HEK293T (cell line): ENCODE measurements at regions not wholly inside any gene's neighbourhood (a gene's known extent, or its start where the extent isn't known, plus 50 kb on each side); places are given as distances from the start of the nearest gene placed in this dataset.

Experiments used
- CTCF ChIA-PET: fragments of 350-600 bp; formaldehyde crosslinking; extraction: SDS; loops from one replicate; lab custom pipeline; 2021; ENCODE audit warnings: antibody characterized with exemption, inconsistent platforms; lab: Yijun Ruan, JAX
- POLR2A ChIA-PET: fragments of 350-600 bp; formaldehyde crosslinking; extraction: SDS; loops from one replicate; lab custom pipeline; 2020; ENCODE audit warnings: antibody characterized with exemption, inconsistent platforms; lab: Yijun Ruan, JAX
- DNase-seq: peaks from one replicate; pipeline ENCODE4 v3.0.0; 2012; ENCODE audit warnings: mixed read lengths; ENCODE audit errors: extremely low spot score
- ARNT ChIP-seq: fragments of 450-650 bp; IDR thresholded peaks from 2 replicates; pipeline ENCODE4 v1.6.1; 2017; ENCODE audit warnings: mild to moderate bottlenecking
- BHLHE40 ChIP-seq: fragments of 450-650 bp; IDR thresholded peaks from 2 replicates; pipeline ENCODE4 v1.6.1; 2016; ENCODE audit warnings: mild to moderate bottlenecking, moderate library complexity, borderline replicate concordance
- CTBP1 ChIP-seq: fragments of 450-650 bp; IDR thresholded peaks from 2 replicates; pipeline ENCODE4 v1.6.1; 2016; ENCODE audit warnings: borderline replicate concordance
- ELF4 ChIP-seq: fragments of 450-650 bp; IDR thresholded peaks from 2 replicates; pipeline ENCODE4 v1.6.1; 2017; ENCODE audit warnings: antibody characterized with exemption
- FOXA1 ChIP-seq: fragments of 450-650 bp; IDR thresholded peaks from 2 replicates; pipeline ENCODE4 v1.6.1; 2016; ENCODE audit warnings: mild to moderate bottlenecking
- FOXK2 ChIP-seq: fragments of 450-650 bp; IDR thresholded peaks from 2 replicates; pipeline ENCODE4 v1.6.1; 2016; ENCODE audit warnings: mild to moderate bottlenecking
- FOXM1 ChIP-seq: fragments of 450-650 bp; IDR thresholded peaks from 2 replicates; pipeline ENCODE4 v1.6.1; 2017; ENCODE audit warnings: mild to moderate bottlenecking, borderline replicate concordance
- HDGF ChIP-seq: fragments of 450-650 bp; IDR thresholded peaks from 2 replicates; pipeline ENCODE4 v1.6.1; 2017; ENCODE audit warnings: antibody characterized with exemption, borderline replicate concordance
- L3MBTL2 ChIP-seq: fragments of 450-650 bp; conservative IDR thresholded peaks from 2 replicates; pipeline ENCODE4 v1.6.1; 2016; ENCODE audit warnings: mild to moderate bottlenecking
- LEF1 ChIP-seq: fragments of 450-650 bp; IDR thresholded peaks from 2 replicates; pipeline ENCODE4 v1.6.1; 2017; ENCODE audit warnings: mild to moderate bottlenecking, borderline replicate concordance
- NFRKB ChIP-seq: fragments of 450-650 bp; IDR thresholded peaks from 2 replicates; pipeline ENCODE4 v1.6.1; 2016; ENCODE audit warnings: mild to moderate bottlenecking, moderate library complexity
- SP1 ChIP-seq: fragments of 450-650 bp; IDR thresholded peaks from 2 replicates; pipeline ENCODE4 v1.6.1; 2017
- SUZ12 ChIP-seq: fragments of 450-650 bp; IDR thresholded peaks from 2 replicates; pipeline ENCODE4 v1.6.1; 2016; ENCODE audit warnings: mild to moderate bottlenecking
- TARDBP ChIP-seq: fragments of 450-650 bp; IDR thresholded peaks from 2 replicates; pipeline ENCODE4 v1.6.1; 2016
- ZNF384 ChIP-seq: fragments of 450-650 bp; IDR thresholded peaks from 2 replicates; pipeline ENCODE4 v1.6.1; 2016
- TF ChIP-seq, protein P1 (sequence below): fragments of 450-650 bp; IDR thresholded peaks from 2 replicates; pipeline ENCODE4 v1.6.1; 2016

DNA sequence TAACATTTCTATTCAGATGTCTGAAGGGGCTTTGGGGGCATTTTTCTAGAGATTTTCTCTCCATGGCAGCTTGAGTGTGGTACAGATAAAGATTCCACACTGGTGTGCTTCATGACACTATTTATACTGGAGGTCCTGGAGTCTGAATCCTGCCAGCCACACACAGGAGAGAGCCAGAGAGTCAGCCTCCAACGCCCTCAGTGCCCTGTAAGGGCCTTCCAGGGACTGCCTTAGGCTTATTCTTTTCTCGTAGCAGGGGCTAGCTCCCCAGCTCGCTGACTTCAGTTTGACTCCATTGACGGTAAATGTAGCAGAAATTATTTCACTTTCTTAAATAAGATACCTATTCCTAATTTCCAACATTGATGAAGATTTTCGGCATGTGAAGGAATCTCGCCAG is 100.9 kb downstream of the VSTM2A start:
- ChIA-PET POLR2A (no interaction called here), CTCF (no interaction called here)
- no peak for DNase-seq
- TF ChIP-seq CTBP1 (no peak), FOXM1 (no peak), TARDBP (no peak), SP1 (no peak), FOXA1 (no peak), ARNT (no peak)
- TF ChIP-seq, protein P1, sequence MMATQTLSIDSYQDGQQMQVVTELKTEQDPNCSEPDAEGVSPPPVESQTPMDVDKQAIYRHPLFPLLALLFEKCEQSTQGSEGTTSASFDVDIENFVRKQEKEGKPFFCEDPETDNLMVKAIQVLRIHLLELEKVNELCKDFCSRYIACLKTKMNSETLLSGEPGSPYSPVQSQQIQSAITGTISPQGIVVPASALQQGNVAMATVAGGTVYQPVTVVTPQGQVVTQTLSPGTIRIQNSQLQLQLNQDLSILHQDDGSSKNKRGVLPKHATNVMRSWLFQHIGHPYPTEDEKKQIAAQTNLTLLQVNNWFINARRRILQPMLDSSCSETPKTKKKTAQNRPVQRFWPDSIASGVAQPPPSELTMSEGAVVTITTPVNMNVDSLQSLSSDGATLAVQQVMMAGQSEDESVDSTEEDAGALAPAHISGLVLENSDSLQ = no peak

DNA sequence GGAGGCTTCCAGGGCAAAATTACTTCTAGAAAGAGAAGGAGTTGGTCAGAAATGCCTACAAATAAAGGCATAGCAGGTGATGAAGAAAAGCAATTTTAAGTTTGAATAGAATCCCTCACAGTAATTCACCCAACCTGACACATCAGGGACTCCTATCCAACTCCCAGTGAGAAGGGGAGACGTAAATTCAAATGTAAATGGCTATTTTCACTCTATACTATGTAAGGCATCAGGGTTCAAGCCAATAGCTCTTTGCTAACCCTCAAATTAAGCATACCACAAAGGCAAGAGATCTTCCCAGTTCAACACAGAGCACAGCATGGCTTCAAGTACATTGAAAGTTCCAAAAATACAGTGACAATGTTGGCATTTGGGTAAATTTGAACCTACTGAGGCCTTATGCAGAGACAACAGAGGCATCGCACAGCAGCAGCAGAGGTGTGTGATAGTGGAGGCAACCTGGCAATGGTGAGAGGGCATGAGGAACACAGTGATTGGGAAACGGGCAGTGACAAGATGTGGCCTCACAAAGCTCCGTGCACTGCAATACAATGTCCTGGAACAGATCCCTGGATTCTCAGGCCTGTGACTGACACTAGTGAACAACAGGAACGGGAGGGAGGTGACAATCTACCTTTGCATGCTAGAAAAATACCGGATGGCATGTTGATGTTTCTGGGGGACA is 95.7 kb downstream of the VSTM2A start:
- no peak for DNase-seq
- ChIA-PET CTCF (no interaction called here), POLR2A (no interaction called here)
- no peak for TF ChIP-seq TARDBP
- no peak for TF ChIP-seq CTBP1
- TF ChIP-seq ELF4 = no peak
- TF ChIP-seq LEF1 = no peak
- no peak for TF ChIP-seq SUZ12
- TF ChIP-seq L3MBTL2 = no peak
- TF ChIP-seq SP1 = no peak
- no peak for TF ChIP-seq FOXK2
- no peak for TF ChIP-seq FOXM1
- TF ChIP-seq ZNF384 = no peak
- TF ChIP-seq NFRKB = no peak
- TF ChIP-seq BHLHE40 = no peak
- TF ChIP-seq, protein P1 = no peak
- TF ChIP-seq HDGF = no peak
- TF ChIP-seq FOXA1 = no peak

DNA sequence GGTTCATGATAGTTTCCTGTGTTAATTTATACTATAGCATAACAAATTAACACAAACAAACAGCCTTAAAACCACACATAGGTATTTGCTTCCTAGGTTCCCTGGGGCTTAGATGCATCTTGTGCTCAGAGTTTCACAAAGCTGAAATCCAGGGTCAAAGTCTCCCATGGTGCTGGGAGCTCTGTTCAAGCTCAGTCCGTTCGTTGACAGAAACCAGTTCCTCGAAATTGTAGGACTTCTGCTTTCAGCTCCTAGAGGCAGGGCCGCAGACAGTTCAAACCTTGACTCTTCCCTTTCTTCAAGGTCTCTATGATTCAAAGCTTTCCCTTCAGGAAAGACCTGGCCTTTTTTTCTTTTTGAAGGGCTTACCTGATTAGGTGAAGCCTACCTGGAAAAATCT is 90.5 kb downstream of the VSTM2A start:
- no peak for DNase-seq
- ChIA-PET CTCF (interaction anchor here (1.2 kb wide), 1 partner anchor 623 kb away, joined by 3 read pairs; no protein-coding TSS in a partner anchor), POLR2A (no interaction called here)
- no peak for TF ChIP-seq L3MBTL2
- no peak for TF ChIP-seq CTBP1
- no peak for TF ChIP-seq ZNF384
- TF ChIP-seq FOXK2 = no peak
- TF ChIP-seq SUZ12 = no peak
- TF ChIP-seq FOXA1 = no peak
- TF ChIP-seq BHLHE40 = no peak
- TF ChIP-seq LEF1 = no peak
- TF ChIP-seq SP1 = no peak
- TF ChIP-seq ELF4 = no peak
- TF ChIP-seq TARDBP = no peak
- TF ChIP-seq NFRKB = no peak
- TF ChIP-seq ARNT = no peak

DNA sequence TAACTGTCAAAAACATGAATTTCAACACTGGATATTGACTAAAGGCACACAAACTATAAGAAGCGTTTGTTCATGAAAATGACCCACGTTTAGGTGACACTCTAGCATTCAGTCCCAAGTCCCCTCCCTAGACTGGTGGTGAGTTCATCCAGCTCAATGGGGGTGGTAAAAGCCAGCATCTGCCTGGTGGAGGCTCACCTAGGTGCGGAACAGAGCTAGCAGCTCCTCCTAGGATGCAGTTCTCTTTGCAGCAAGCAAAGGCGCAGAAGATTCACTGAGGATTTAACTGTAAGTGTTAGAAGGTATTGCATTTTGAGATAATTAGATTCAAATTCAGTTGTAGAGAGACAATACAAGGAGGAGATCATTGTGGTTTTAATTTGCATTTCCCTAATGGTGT is 87.6 kb downstream of the VSTM2A start:
- TF ChIP-seq ELF4 = no peak
- TF ChIP-seq, protein P1 = no peak
- TF ChIP-seq ZNF384 = no peak
- TF ChIP-seq FOXA1 = no peak
- TF ChIP-seq FOXM1 = no peak
- no peak for TF ChIP-seq HDGF
- no peak for TF ChIP-seq L3MBTL2
- no peak for TF ChIP-seq TARDBP
- TF ChIP-seq CTBP1 = no peak
- TF ChIP-seq FOXK2 = no peak
- TF ChIP-seq NFRKB = no peak
- TF ChIP-seq ARNT = no peak
- no peak for TF ChIP-seq SP1
- no peak for TF ChIP-seq SUZ12
- no peak for TF ChIP-seq LEF1
- TF ChIP-seq BHLHE40 = no peak
- CTCF ChIA-PET = no interaction called here
- POLR2A ChIA-PET = no interaction called here
- no peak for DNase-seq

DNA sequence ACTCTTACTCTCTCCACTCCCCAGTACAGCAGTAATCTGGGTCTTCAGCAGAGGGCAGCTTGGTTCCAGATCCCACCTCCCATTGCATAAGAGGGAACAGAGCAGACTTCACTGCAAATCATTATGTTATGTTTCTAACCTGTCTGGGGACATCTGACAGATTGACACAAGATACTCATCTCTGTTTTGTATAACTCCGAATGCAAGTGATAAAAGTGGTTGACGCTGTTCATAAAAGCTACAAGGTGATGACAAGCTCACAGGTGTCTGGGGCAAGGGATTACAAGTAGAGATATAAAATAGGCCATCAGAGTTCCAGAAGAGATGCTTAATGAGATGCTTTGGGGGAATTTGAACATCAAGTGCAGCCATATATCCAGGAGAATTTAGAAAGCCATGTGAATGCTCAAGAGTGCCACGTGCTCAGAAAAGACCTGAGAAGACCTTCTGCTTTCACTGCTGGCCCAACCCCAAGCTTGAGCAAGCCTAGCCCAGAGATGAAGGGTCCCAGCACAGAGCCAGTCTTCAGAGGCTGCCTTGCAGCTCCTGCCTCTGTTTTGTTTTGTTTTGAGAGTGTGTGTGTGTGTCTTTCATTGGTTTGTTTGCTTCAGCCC is 80.6 kb downstream of the VSTM2A start:
- TF ChIP-seq SP1 (no peak), LEF1 (no peak), SUZ12 (no peak), BHLHE40 (no peak), TARDBP (no peak), FOXA1 (no peak), L3MBTL2 (no peak), HDGF (no peak), ELF4 (no peak), NFRKB (no peak), FOXM1 (no peak), CTBP1 (no peak), ARNT (no peak), ZNF384 (no peak), FOXK2 (no peak)
- TF ChIP-seq, protein P1 = no peak
- DNase-seq = no peak
- ChIA-PET CTCF (no interaction called here), POLR2A (no interaction called here)
